HG03575 (cell line): ENCODE measurements at regions not wholly inside any gene's neighbourhood (a gene's known extent, or its start where the extent isn't known, plus 50 kb on each side); places are given as distances from the start of the nearest gene placed in this dataset.
"Not testable (repeated sequence)": the region's sequence is repeated elsewhere in the genome, so short reads cannot be mapped to it uniquely, and the experiment has no call there.

ENCODE experiments used
- ATAC-seq: cut with Tn5 transposase; IDR thresholded peaks from one replicate; pipeline ENCODE4 v1.9.1; 2021; ENCODE audit not compliant: unreplicated experiment, insufficient number of reproducible peaks, low FRiP score; ENCODE audit errors: extremely low read depth

- ATAC-seq: no peak
These were observed 271.7 kb upstream of the C1orf174 start for GRCh38 chr1:4171480-4172450.

DNA sequence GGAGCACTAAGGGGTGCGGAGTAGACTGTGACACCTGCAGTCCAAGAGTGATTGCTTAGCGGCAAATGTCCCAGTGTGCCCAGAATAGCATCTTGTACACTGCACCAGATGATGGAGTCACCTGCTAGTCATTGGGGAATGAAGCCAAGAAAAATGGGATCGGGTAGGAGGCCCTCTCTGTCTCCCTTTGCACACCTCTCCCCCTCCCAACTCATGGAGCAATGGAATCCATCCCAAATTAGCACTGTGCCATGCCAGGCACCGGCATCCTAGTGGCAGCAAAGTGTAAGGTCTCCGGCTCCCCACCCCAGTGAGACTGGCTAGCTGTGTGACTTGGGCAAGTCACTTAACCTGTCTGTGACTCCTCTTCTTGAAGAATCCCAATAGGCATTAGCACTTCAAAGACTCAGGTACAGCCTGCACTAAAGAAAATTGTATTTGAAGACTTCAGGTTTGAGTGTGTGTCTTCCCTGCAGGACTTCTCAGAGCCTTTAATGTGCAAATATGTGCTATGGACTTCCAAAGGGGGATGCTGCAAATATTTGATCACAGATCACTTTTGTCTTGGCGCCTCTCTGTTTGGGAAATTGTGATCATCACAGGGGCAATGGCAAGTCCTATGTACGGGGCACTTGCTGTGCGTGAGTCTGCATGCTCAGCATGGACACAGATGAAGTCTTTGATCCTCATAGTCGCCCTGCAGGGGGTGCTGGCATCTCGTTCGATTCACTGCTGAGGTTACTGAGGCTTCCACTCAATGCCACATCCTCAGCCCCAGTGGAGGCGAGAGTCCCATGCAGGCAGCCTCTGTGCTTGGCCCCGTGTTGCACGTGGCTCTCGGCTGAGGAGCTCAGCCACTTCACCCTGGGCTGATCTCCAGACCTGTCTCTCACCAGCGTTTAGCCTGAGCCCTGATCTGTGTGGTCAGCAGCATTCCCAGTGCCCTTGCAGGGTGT, 272.9 kb upstream of the C1orf174 start:
- ATAC-seq: no peak

DNA sequence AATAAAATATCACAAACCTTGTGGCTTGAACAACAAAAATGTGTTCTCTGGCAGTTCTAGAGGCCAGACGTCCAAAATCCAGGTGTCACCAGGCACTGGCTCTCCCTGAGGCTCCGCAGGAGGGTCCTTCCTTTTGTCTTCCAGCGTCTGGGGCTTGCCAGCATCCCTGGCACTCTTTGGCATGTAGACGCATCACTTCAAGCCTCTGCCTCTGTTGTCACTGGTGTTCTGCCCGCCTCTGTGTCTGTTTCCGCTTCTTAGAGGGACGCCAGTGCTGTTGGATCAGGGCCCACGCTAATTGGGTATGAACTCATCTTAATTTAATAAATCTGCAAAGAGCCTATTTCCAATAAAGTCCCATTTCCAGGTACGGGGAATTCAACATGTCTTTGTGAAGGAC, 273.7 kb upstream of the C1orf174 start:
- no peak for ATAC-seq

GRCh38 chr1:4174291-4175200, 274.5 kb upstream of the C1orf174 start:
- no peak for ATAC-seq

- ATAC-seq: no peak
These were observed 275.7 kb upstream of the C1orf174 start for GRCh38 chr1:4175566-4176405.

DNA sequence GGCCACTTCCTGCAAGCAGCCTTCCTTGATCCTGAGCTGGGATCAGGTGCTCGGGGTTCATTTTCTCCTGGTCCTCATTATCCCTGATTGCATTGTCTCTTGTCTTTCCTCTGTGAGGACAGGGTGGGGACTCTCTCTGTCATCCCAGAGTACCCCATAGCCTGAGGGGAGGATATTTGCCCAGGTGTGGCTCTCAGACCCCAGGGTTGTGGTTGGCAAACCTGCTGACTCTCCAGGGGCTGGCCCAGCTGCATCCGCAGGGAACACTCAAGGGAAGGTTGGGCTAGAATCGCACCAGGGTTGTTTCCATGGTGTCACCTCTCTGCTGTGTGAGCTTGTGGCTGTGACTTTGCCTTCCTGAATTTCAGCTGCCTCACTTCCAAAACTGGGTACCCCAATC, 276.8 kb upstream of the C1orf174 start:
- no peak for ATAC-seq

GRCh38 chr1:4177425-4178150, 277.5 kb upstream of the C1orf174 start:
- ATAC-seq: no peak

GRCh38 chr1:4178501-4179113, 278.5 kb upstream of the C1orf174 start:
- ATAC-seq: no peak

- no peak for ATAC-seq
These were observed 280.1 kb upstream of the C1orf174 start for GRCh38 chr1:4179914-4180735.

- ATAC-seq: not testable (repeated sequence)
These were observed 286.4 kb upstream of the C1orf174 start for GRCh38 chr1:4186486-4186885.

- no peak for ATAC-seq
These were observed 303.4 kb upstream of the C1orf174 start for GRCh38 chr1:4203501-4203900.

- no peak for ATAC-seq
These were observed 307.1 kb upstream of the C1orf174 start for GRCh38 chr1:4207183-4207582.

GRCh38 chr1:4207842-4208692, 308.0 kb upstream of the C1orf174 start:
- no peak for ATAC-seq

DNA sequence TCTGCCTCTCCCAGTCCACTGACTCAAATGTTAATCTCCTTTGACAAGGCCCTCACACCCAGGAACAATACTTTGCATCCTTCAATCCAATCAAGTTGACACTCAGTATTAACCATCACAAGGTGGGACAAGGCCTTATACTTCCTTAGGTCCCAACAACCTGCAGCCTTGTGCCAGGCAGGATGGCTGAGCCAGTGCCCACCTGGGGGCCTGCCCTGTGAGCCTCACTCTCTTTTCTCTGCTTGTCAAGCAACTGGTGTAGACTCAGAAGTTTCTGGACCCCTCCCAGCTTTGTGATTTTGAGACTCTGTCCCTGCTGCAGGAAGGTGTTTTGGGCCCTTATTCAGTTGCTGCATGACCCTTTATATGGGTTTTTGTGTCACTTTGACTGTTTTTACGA, 310.0 kb upstream of the C1orf174 start:
- no peak for ATAC-seq

DNA sequence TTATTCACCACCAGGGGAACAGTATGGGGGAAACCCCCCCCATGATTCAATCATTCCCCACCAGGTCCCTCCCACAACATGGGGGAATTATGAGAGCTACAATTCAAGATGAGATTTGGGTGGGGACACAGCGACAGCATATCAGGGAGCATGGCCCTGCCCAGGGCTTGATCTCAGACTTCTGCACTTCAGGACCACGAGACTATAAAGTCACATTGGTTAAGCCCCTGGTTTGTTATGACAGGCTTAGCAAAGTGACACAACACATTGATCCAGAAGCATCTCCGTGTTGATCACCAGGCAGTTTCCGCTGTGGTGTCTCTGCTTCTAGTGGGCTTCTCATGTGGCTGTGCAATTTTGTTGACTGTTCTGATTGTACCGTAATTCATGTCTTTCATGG, 312.7 kb upstream of the C1orf174 start:
- ATAC-seq: no peak
